ENCODE measurements at regions not wholly inside any gene's neighbourhood (a gene's known extent, or its start where the extent isn't known, plus 50 kb on each side); places are given as distances from the start of the nearest gene placed in this dataset.

DNA sequence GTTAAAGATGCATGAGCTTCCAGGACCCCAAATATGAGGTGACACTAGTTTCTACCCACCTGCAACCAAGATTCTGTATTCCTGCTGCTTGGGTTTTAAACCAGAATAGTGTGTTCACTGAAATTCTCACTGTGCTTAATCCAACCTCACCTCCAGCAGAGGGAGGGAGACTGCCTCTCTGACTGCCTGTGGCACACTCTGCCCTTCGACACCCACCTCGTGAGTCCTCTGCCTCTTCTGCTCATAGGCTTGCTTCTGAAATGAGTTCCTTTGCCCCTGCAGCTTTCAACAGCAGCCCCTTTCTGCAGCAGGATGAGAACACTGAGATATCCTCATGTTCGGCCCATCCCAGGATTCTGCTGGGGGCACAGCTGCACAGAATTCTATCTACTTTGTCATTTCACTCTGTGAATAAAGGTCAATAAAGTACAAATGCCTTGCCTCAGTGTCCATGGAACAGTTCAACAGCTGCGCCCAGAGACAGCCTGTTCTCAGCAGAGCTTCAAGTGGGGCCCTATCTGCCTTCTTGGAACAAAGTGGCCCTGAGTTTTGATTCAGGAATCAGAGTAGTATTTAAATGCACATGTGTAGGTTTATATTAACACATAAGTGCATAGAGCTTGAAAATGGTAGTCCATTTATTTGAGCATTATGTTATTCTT is 632.5 kb downstream of the TNS3 start:
- Histone ChIP-seq H3K4me1 (ENCODE audit: control insufficient read depth, insufficient read depth, low read length) (no peaks in the 10 kb centered on the region), H3K9me3 (ENCODE audit: control insufficient read depth, low read length) (no peaks in the 10 kb centered on the region), H3K36me3 (ENCODE audit: control insufficient read depth, insufficient read depth, low read length) (no peaks in the 10 kb centered on the region), H3K27me3 (ENCODE audit: control insufficient read depth, insufficient read depth, low read length, poor library complexity, severe bottlenecking) (no peaks in the 10 kb centered on the region), H3K4me3 (ENCODE audit: insufficient read depth, low read depth, low read length) (no peak overlapping the region), H3K27ac (ENCODE audit: insufficient read depth, low read depth, low read length, poor library complexity, severe bottlenecking) (no peak overlapping the region)
- 86 to 90% methylated on average over 4 of the region's 4 CpGs for whole genome bisulfite sequencing, 2 experiments

DNA sequence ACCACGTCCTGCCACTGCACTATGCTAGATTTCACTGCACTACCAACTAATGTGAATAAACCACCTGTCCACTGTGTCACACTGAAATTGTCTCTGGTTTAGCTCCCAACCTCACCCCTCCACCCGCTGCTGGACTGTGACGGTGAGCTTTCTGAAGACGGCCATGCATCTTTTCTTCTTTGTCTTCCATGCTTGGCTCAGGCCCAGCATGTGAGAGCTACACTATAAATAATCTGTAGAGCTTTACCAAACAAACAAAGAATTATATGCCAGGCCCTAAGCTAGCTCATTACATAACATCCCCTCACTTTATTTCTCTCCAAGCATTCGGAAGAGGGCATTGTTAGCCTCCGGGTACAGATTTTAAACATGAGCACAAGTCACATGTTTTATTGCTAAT is 633.2 kb downstream of the TNS3 start:
- whole genome bisulfite sequencing, 2 experiments: 91 to 96% methylated on average over 6 of the region's 6 CpGs
- no peaks in the 10 kb centered on the region for H3K9me3 ChIP-seq (ENCODE audit: control insufficient read depth, low read length)

DNA sequence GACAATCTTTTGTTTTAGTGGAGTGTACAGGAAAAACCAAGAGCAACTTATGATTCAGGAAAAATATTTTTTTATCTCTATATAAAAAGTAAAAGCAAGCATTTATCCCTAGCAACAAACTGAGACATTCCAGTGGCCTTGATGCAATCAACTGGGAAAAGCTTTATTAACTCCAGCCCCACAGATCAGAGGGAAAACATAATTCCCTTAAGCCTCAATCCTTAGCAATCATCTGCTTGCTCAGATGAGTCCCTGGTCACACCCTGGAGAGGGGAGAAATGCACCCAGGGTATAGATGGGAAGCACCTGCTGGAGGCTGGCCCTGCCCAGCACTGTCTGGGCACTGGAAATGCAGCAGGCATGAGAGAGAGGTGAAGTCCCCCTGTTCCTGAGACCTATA is 636.6 kb downstream of the TNS3 start:
- no peaks in the 10 kb centered on the region for H3K9me3 ChIP-seq (ENCODE audit: control insufficient read depth, low read length)
- H3K4me1 ChIP-seq (ENCODE audit: control insufficient read depth, insufficient read depth, low read length): no peaks in the 10 kb centered on the region
- H3K4me3 ChIP-seq (ENCODE audit: insufficient read depth, low read depth, low read length): no peak overlapping the region
- no peaks in the 10 kb centered on the region for H3K36me3 ChIP-seq (ENCODE audit: control insufficient read depth, insufficient read depth, low read length)
- H3K27ac ChIP-seq (ENCODE audit: insufficient read depth, low read depth, low read length, poor library complexity, severe bottlenecking): no peak overlapping the region
- H3K27me3 ChIP-seq (ENCODE audit: control insufficient read depth, insufficient read depth, low read length, poor library complexity, severe bottlenecking): no peaks in the 10 kb centered on the region

More for the DNA sequence above, 633.2 kb downstream of the TNS3 start:
- Histone ChIP-seq H3K36me3 (ENCODE audit: control insufficient read depth, insufficient read depth, low read length) (no peaks in the 10 kb centered on the region), H3K4me1 (ENCODE audit: control insufficient read depth, insufficient read depth, low read length) (no peaks in the 10 kb centered on the region), H3K4me3 (ENCODE audit: insufficient read depth, low read depth, low read length) (no peak overlapping the region), H3K27me3 (ENCODE audit: control insufficient read depth, insufficient read depth, low read length, poor library complexity, severe bottlenecking) (no peaks in the 10 kb centered on the region), H3K27ac (ENCODE audit: insufficient read depth, low read depth, low read length, poor library complexity, severe bottlenecking) (no peak overlapping the region)

DNA sequence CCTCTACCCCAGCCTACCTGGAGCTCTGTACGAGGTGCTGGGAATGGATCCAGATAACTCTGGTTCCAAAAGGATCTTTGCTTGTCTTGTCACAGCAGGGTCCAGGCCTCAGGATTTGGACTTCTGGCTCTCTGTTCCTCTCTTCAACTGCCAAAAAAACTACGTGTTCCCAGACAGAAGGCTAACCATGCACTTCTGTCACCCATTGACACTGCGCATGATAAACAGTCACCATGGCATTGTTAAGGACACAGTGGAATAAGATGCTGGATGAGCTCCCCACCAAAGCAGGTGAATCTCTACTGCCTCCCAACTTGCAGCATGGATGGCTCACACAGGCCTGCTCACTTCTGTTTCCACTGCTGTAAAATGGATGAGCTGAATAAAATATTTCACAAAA is 637.9 kb downstream of the TNS3 start:
- H3K9me3 ChIP-seq (ENCODE audit: control insufficient read depth, low read length): no peaks in the 10 kb centered on the region
- H3K4me1 ChIP-seq (ENCODE audit: control insufficient read depth, insufficient read depth, low read length): no peaks in the 10 kb centered on the region
- H3K36me3 ChIP-seq (ENCODE audit: control insufficient read depth, insufficient read depth, low read length): no peaks in the 10 kb centered on the region
- H3K27me3 ChIP-seq (ENCODE audit: control insufficient read depth, insufficient read depth, low read length, poor library complexity, severe bottlenecking): no peaks in the 10 kb centered on the region
- WGBS, 2 experiments: 90 to 94% methylated on average over 3 of the region's 3 CpGs
- H3K4me3 ChIP-seq (ENCODE audit: insufficient read depth, low read depth, low read length): no peak overlapping the region
- no peak overlapping the region for H3K27ac ChIP-seq (ENCODE audit: insufficient read depth, low read depth, low read length, poor library complexity, severe bottlenecking)

DNA sequence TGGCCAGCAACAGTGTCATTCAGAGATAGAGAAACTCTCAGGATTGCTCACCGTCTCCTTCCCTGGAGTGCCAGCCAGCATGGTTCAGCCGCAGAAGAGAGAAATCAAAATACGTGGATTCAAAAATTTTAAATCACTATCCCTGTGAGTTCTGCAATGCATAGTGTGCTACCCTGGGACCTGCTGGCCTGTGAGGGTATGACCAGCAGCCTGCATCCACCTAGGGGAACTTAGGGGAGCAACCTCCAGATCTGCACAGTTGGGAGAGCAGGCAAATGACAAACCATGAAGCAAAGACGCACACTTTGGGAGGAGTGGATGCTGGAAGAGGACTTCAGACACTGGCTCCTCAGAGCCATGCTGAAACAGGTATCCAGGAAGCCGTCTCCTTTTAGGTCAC is 639.3 kb downstream of the TNS3 start:
- no peaks in the 10 kb centered on the region for H3K9me3 ChIP-seq (ENCODE audit: control insufficient read depth, low read length)
- 94 to 96% methylated on average over 5 of the region's 5 CpGs for WGBS, 2 experiments
- no peak overlapping the region for H3K27ac ChIP-seq (ENCODE audit: insufficient read depth, low read depth, low read length, poor library complexity, severe bottlenecking)
- H3K4me3 ChIP-seq (ENCODE audit: insufficient read depth, low read depth, low read length): no peak overlapping the region
- no peaks in the 10 kb centered on the region for H3K36me3 ChIP-seq (ENCODE audit: control insufficient read depth, insufficient read depth, low read length)
- H3K27me3 ChIP-seq (ENCODE audit: control insufficient read depth, insufficient read depth, low read length, poor library complexity, severe bottlenecking): no peaks in the 10 kb centered on the region
- no peaks in the 10 kb centered on the region for H3K4me1 ChIP-seq (ENCODE audit: control insufficient read depth, insufficient read depth, low read length)

DNA sequence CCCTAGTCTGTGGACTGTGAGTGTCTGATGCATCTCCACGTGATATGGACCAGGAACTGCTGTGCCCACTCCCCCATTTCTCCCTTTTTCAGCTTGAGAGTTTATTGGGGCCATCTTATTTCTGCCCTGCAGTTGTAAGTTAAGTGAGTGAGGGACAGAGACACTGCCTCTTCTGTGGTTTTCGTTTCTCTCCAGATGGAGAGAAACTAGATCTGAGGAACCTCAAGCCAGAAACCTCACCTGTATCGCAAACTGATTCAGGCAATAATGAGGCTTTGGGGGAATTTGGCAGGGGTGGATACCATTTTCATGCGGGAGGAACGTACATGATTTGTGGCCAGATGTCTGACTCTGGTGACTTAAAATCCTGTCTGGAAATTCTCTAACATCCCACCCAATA is 641.7 kb downstream of the TNS3 start:
- Histone ChIP-seq H3K4me3 (ENCODE audit: insufficient read depth, low read depth, low read length) (no peak overlapping the region), H3K27me3 (ENCODE audit: control insufficient read depth, insufficient read depth, low read length, poor library complexity, severe bottlenecking) (no peaks in the 10 kb centered on the region), H3K27ac (ENCODE audit: insufficient read depth, low read depth, low read length, poor library complexity, severe bottlenecking) (no peak overlapping the region), H3K4me1 (ENCODE audit: control insufficient read depth, insufficient read depth, low read length) (no peaks in the 10 kb centered on the region), H3K9me3 (ENCODE audit: control insufficient read depth, low read length) (no peaks in the 10 kb centered on the region), H3K36me3 (ENCODE audit: control insufficient read depth, insufficient read depth, low read length) (no peaks in the 10 kb centered on the region)
- 85 to 94% methylated on average over 5 of the region's 5 CpGs for WGBS, 2 experiments

DNA sequence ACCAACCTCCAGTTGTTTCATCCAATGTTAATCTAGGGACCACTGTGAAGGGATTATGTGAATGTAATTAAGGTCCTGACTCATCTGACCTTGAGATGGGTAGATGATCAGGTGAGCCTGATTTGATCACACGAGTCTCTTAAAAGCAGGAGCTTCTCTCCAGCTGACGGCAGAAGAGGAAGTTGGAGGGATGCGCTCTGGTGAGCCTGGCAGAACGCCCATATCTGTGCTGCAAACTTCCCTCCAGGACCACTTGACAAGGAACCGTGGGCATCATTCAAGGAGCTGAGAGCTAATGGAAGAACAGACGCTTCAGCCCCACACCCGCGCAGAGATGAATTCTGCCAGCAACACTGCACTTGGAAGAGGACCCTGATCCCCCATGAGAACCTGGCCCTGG is 642.4 kb downstream of the TNS3 start:
- Histone ChIP-seq H3K4me3 (ENCODE audit: insufficient read depth, low read depth, low read length) (no peak overlapping the region), H3K27me3 (ENCODE audit: control insufficient read depth, insufficient read depth, low read length, poor library complexity, severe bottlenecking) (no peaks in the 10 kb centered on the region), H3K4me1 (ENCODE audit: control insufficient read depth, insufficient read depth, low read length) (no peaks in the 10 kb centered on the region), H3K9me3 (ENCODE audit: control insufficient read depth, low read length) (no peaks in the 10 kb centered on the region), H3K27ac (ENCODE audit: insufficient read depth, low read depth, low read length, poor library complexity, severe bottlenecking) (no peak overlapping the region), H3K36me3 (ENCODE audit: control insufficient read depth, insufficient read depth, low read length) (no peaks in the 10 kb centered on the region)
- 94 to 96% methylated on average over 8 of the region's 8 CpGs for WGBS, 2 experiments

DNA sequence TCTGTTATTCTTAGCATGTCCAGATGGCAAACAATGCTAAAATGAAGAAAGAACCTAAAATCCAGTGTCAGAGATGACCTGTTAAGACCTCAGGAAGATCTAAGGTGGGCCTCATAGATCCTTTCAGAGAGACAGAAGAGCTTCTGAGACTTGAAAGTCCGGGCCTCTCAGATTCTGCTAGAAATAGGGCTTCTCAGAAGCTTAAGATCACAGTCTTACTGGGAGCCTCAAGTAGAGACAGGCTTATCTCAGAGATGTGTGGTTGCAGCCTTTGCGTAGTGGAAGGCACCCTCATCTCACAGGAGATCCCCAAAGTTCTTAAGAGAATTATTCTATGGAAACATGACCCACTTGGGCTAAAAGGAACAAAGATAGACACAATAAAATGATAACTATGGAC is 642.8 kb downstream of the TNS3 start:
- Histone ChIP-seq H3K9me3 (ENCODE audit: control insufficient read depth, low read length) (no peaks in the 10 kb centered on the region), H3K27me3 (ENCODE audit: control insufficient read depth, insufficient read depth, low read length, poor library complexity, severe bottlenecking) (no peaks in the 10 kb centered on the region), H3K4me1 (ENCODE audit: control insufficient read depth, insufficient read depth, low read length) (no peaks in the 10 kb centered on the region), H3K27ac (ENCODE audit: insufficient read depth, low read depth, low read length, poor library complexity, severe bottlenecking) (no peak overlapping the region), H3K4me3 (ENCODE audit: insufficient read depth, low read depth, low read length) (no peak overlapping the region), H3K36me3 (ENCODE audit: control insufficient read depth, insufficient read depth, low read length) (no peaks in the 10 kb centered on the region)
- 69 to 80% methylated on average over 2 of the region's 2 CpGs for WGBS, 2 experiments

DNA sequence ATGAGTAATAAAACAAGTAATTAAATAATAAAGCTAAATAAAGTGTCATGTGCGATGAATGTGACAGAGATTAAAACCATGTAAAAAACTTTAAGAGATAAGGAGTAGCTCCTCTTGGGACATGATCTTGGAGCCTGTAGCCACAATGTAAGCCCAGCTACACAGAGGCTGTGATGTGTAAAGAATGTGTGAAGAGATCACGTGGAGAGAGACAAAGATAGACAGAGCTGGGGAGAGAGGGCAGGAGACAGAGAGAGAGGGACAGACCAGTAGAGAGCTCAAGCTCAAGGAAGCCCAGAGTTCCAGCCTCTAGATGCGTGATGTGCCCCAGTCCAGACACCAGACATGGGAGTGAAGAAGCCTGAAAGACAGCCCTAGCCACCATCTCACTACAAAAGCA is 644.1 kb downstream of the TNS3 start:
- no peaks in the 10 kb centered on the region for H3K9me3 ChIP-seq (ENCODE audit: control insufficient read depth, low read length)

DNA sequence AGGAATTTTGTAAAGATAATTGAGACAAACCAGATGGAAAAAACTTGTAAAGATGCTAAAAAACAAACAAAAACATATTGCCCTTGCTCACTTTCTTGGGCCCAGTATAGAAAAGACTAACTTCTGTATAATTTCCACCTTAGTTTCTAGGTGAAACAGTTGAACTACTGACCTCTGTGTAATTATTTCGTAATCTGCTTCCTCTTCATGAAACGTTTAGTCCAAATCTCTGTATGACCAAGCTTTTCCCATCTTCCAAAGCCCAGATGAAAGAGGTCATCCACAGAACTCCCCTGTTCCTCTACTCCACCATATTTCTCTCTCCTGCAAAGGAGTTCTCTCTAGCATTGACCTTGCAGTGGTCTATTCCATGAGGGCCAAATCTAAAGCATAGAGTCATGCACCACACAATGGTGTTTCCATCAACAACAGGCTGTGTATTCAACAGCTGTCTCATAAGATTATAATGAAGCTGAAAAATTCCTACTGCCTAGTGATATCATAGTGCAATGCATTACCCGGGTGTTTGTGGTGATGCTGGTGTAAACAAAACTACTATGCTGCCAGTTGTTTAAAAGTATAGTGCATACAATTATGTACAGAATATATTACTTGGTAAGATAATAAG is 647.6 kb downstream of the TNS3 start:
- H3K4me1 ChIP-seq (ENCODE audit: control insufficient read depth, insufficient read depth, low read length): no peaks in the 10 kb centered on the region
- H3K27me3 ChIP-seq (ENCODE audit: control insufficient read depth, insufficient read depth, low read length, poor library complexity, severe bottlenecking): no peaks in the 10 kb centered on the region
- no peak overlapping the region for H3K4me3 ChIP-seq (ENCODE audit: insufficient read depth, low read depth, low read length)
- H3K27ac ChIP-seq (ENCODE audit: insufficient read depth, low read depth, low read length, poor library complexity, severe bottlenecking): no peak overlapping the region
- H3K9me3 ChIP-seq (ENCODE audit: control insufficient read depth, low read length): no peaks in the 10 kb centered on the region
- no peaks in the 10 kb centered on the region for H3K36me3 ChIP-seq (ENCODE audit: control insufficient read depth, insufficient read depth, low read length)
- WGBS, 2 experiments: 88 to 91% methylated on average over 2 to 3 of the region's 3 CpGs

More for the DNA sequence above, 644.1 kb downstream of the TNS3 start:
- WGBS, 2 experiments: 88 to 89% methylated on average over 3 of the region's 3 CpGs
- no peaks in the 10 kb centered on the region for H3K27me3 ChIP-seq (ENCODE audit: control insufficient read depth, insufficient read depth, low read length, poor library complexity, severe bottlenecking)
- H3K36me3 ChIP-seq (ENCODE audit: control insufficient read depth, insufficient read depth, low read length): no peaks in the 10 kb centered on the region
- no peak overlapping the region for H3K27ac ChIP-seq (ENCODE audit: insufficient read depth, low read depth, low read length, poor library complexity, severe bottlenecking)
- H3K4me3 ChIP-seq (ENCODE audit: insufficient read depth, low read depth, low read length): no peak overlapping the region
- H3K4me1 ChIP-seq (ENCODE audit: control insufficient read depth, insufficient read depth, low read length): no peaks in the 10 kb centered on the region
